Neutrophil (primary cell): ENCODE measurements at regions not wholly inside any gene's neighbourhood (a gene's known extent, or its start where the extent isn't known, plus 50 kb on each side); places are given as distances from the start of the nearest gene placed in this dataset.

Experiments
- H3K27ac ChIP-seq: fragments of 200-600 bp; sonication (generic); 2 replicates; pipeline ENCODE4 v1.5.1; 2016; ENCODE audit warnings: mild to moderate bottlenecking, moderate library complexity
- H3K27me3 ChIP-seq: fragments of 200-600 bp; sonication (generic); 2 replicates; pipeline ENCODE4 v1.6.0; 2016; ENCODE audit warnings: mild to moderate bottlenecking
- H3K36me3 ChIP-seq: fragments of 200-600 bp; sonication (generic); 2 replicates; pipeline ENCODE4 v1.5.1; 2017
- H3K4me1 ChIP-seq, 2 experiments: fragments of 200-600 bp in 1 of 2; sonication (generic) in 1 of 2; 1 replicate in 1 of 2; 2 replicates in 1 of 2; pipeline versions ENCODE4 v1.5.1 to v1.6.1; 2013 to 2016; ENCODE audit warnings: low read depth in 1 of 2, low read length in 1 of 2, mild to moderate bottlenecking in 1 of 2, moderate library complexity in 1 of 2; ENCODE audit not compliant: control insufficient read depth in 1 of 2, insufficient read depth in 1 of 2
- H3K4me3 ChIP-seq, 2 experiments: fragments of 200-600 bp in 1 of 2; sonication (generic) in 1 of 2; 1 replicate in 1 of 2; 2 replicates in 1 of 2; pipeline ENCODE4 v1.5.1; 2013 to 2016; ENCODE audit warnings: low read depth in 1 of 2, low read length in 1 of 2, mild to moderate bottlenecking in 1 of 2, moderate library complexity in 1 of 2
- H3K9me3 ChIP-seq: fragments of 200-600 bp; sonication (generic); 2 replicates; pipeline ENCODE4 v1.5.1; 2016
- CTCF ChIP-seq: fragments of 200-600 bp; sonication (generic); IDR thresholded peaks from 2 replicates; pipeline ENCODE4 v1.5.1; 2016; ENCODE audit warnings: antibody characterized with exemption

- Histone ChIP-seq H3K27me3 (no peaks in the 10 kb centered on the region), H3K4me1 (no peaks in the 10 kb centered on the region), H3K36me3 (no peaks in the 10 kb centered on the region), H3K4me3 (no peak overlapping the region), H3K27ac (no peak overlapping the region), H3K9me3 (no peaks in the 10 kb centered on the region)
- TF ChIP-seq CTCF: no peak
Observed at GRCh38 chr3:102810937-102811336, 376.1 kb downstream of the ZPLD1 start.

GRCh38 chr3:102826636-102827035, 391.8 kb downstream of the ZPLD1 start:
- Histone ChIP-seq H3K4me3 (no peak overlapping the region), H3K27me3 (no peaks in the 10 kb centered on the region), H3K9me3 (no peaks in the 10 kb centered on the region), H3K36me3 (no peaks in the 10 kb centered on the region), H3K27ac (no peak overlapping the region), H3K4me1 (no peaks in the 10 kb centered on the region)
- no peak for TF ChIP-seq CTCF

- H3K9me3 ChIP-seq: no peaks in the 10 kb centered on the region
- no peak overlapping the region for H3K4me3 ChIP-seq
- no peaks in the 10 kb centered on the region for H3K36me3 ChIP-seq
- no peaks in the 10 kb centered on the region for H3K4me1 ChIP-seq
- TF ChIP-seq CTCF: no peak
- no peaks in the 10 kb centered on the region for H3K27me3 ChIP-seq
- no peak overlapping the region for H3K27ac ChIP-seq
Observed at GRCh38 chr3:102827386-102827785, 392.6 kb downstream of the ZPLD1 start.

- no peak overlapping the region for H3K27ac ChIP-seq
- no peaks in the 10 kb centered on the region for H3K4me1 ChIP-seq
- H3K9me3 ChIP-seq: no peaks in the 10 kb centered on the region
- no peak overlapping the region for H3K4me3 ChIP-seq
- TF ChIP-seq CTCF: no peak
- H3K27me3 ChIP-seq: no peaks in the 10 kb centered on the region
- no peaks in the 10 kb centered on the region for H3K36me3 ChIP-seq
Observed at GRCh38 chr3:102830415-102830814, 395.6 kb downstream of the ZPLD1 start.

GRCh38 chr3:102841866-102842265, 407.1 kb downstream of the ZPLD1 start:
- no peaks in the 10 kb centered on the region for H3K36me3 ChIP-seq
- H3K27ac ChIP-seq: no peak overlapping the region
- no peak for TF ChIP-seq CTCF
- no peak overlapping the region for H3K4me3 ChIP-seq
- no peaks in the 10 kb centered on the region for H3K27me3 ChIP-seq
- no peaks in the 10 kb centered on the region for H3K4me1 ChIP-seq
- H3K9me3 ChIP-seq: no peaks in the 10 kb centered on the region

- no peak for TF ChIP-seq CTCF
Observed at GRCh38 chr3:102866845-102867244, 432.0 kb downstream of the ZPLD1 start.

More at GRCh38 chr3:102866845-102867244, 432.0 kb downstream of the ZPLD1 start:
- Histone ChIP-seq H3K4me3 (no peak overlapping the region), H3K36me3 (no peaks in the 10 kb centered on the region), H3K27ac (no peak overlapping the region), H3K4me1 (no peaks in the 10 kb centered on the region), H3K27me3 (no peaks in the 10 kb centered on the region), H3K9me3 (no peaks in the 10 kb centered on the region)
